ENCODE measurements at regions not wholly inside any gene's neighbourhood (a gene's known extent, or its start where the extent isn't known, plus 50 kb on each side); places are given as distances from the start of the nearest gene placed in this dataset.

DNA sequence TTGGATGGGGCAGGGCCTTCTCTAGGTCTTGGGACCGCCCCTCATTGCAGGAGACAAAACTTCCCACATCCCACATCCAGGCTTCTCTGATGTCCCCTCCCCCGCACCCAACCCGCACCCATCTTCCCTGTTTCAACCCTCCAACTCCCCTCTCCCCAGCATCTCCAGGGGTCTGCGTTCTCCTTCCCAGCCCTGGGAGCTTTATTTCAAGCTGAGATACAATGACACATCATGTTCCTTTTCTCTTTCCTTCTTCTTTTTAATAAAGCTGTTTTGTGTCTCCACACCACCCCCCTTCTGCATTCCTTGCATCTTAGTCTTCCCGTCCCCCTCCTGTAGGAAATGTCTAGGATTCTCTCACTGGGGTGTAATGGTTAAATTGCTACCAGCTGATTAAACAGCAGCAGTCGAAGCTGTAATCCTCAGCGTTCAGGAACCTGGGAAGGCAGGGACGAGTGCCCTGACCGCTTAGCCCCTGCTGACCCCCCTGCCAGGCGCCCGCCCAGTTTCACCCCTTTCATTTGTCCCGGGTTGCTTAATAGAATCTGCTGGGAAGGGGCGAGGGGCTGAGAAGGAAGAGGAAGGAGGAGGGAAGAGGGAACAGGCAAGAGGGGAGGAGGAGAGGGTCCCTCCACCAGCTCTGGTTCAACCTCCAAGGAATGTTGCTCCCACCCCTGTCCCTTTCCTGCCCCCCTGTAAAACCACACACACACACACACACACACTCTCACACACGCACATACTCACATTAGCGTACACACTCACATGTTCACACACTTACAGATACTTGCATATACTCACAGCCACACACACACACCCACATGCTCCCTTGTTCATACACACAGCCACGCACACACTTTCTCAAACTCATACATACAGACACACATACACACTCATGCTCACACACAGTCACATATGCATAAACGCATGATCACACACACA is 104.5 kb upstream of the MED13L start:
- DNase-seq (ENCODE audit: low read depth), result peak; percentile 94

DNA sequence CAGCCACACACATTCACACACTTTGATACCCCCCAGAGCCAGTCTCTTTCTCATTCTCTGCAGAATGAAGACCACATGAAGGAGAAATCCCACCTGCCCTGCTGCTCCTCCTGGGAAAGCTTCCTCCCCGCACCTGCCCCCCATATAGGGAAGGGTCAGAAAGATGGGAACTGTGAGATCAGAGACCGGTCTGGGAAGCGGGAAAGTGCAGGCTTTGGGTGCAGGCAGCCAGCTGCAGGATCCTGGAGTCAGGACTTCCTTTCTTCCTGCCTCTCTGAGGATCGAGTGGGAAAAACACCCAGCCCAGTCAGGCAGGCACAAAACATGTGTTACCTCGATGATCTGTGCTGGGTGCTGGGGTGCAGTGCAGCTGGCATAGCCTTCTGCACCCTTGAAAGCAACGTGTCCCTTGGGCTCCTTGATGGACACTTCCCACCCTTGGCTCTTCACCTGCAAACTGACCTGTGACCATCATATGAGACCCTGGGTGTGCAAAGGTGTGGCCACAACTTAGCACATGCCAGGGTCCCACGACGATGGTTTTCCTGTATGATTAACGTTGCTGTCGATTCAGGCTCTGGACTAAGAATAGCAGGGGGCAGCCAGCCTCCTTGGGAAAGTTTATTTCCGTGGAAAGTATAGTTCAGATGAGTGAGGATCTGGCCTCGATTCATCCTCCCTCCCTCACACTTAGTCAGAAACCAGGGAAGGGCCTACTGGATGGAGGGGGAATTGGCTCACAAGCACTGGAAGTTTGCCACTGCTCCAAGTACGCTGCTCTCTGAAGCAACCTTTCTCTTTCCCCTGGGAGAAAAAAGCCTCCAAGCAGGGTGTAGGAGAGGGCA is 105.4 kb upstream of the MED13L start:
- peak; percentile 94 for DNase-seq (ENCODE audit: low read depth)

DNA sequence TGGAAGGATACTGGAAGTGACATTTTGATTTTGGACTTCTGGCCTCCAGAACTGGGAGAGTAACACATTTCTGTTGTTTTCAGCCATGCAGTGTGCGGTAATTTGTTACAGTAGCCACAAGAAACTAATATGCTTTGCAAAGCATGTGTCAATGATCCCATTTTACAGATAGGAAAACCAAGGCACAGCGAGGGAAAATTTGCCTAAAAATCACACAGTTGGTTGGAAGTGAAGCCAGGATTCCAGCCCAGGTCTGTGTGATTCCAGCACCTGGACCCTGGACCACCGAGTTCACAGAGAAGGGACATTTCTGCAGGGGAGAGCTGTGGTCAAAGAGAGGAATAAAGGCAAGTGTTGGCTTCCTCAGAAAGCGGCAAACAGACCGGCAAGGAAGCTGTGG is 106.7 kb upstream of the MED13L start:
- no peak for DNase-seq (ENCODE audit: low read depth)

DNA sequence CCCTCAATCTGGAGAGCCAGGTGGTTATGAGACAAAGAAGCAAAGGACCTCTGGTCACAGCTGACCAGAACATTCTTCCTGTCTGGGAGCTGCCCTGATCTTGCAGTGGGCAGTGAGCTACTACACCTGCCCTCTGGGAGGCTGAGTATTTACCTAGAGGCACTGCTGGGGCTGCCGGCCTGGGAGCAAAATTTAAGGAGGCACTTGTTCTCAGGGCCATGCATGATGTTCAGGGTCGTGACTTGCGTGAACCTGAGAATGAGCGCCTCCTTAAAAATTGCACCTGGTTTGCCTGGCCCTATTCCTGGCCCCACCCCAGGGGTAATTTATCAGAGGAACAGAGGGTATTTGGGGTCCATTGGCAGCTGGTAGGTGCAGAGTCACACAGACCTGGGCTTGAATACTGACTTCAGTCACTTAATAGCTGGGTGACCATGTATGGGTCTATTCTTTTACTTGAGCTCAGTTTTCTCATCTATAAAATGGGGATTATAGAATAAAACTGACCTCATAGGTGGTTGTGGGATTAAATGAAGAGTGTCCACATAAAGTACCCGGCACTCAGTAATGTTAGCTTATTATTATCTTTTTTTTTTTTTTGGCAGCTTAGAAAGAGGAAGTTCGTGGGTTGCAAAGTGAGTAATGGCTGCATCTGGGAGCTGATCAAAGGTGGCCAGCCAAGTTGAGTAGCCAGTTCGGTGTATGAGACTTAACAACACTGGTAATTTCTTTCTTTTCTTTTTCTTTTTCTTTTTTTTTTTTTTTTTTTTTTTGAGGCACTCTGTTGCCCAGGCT is 107.4 kb upstream of the MED13L start:
- peak; percentile 64 for DNase-seq (ENCODE audit: low read depth)

DNA sequence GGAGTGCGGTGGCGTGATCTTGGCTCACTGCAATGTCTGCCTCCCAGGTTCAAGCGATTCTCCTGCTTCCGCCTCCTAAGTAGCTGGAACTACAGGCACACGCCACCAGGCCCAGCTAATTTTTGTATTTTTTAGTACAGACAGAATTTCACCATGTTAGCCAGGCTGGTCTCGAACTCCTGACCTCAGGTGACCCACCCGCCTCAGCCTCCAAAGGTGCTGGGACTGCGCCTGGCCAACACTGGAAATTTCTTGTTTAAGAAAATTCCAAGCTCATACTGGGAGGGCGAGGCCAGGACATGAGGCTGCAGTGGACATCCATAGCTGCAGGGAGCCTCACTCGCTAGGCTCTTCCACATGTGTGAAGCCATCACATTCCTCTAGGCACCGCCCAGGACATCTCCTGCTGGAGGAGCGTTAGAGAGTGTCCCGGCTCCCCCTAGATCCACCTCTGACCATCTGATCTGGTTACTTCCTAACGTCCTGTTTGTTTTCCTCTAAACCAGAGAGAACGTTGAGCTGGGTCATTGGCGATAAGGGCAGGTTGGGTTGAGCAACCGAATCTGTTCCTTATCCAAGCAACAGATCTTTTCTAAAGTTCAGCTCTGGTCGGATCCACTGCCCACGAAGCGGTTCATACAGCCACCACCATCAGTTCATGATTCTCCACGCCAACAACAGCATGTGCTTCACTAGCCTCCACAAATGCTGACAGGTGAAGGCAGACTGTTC is 108.2 kb upstream of the MED13L start:
- no peak for DNase-seq (ENCODE audit: low read depth)

DNA sequence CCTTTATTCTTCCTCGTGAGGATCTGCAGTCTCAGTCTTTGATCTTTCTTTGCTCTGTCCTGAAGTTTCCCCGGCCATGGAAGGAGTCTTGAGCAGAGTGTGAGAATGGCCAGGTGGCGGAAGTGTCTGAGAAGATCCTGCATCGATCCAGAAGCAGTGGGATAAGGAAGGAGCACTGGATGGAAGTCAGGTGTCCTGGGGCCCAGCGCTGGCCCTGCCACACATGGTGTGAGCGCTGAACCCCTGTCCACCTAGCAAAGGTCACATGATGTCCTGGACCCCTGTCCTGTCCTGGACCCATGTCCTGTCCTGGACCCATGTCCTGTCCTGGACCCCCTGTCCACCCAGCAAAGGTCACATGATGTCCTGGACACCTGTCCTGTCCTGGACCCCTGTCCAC is 111.8 kb upstream of the MED13L start:
- DNase-seq (ENCODE audit: low read depth), result no peak

DNA sequence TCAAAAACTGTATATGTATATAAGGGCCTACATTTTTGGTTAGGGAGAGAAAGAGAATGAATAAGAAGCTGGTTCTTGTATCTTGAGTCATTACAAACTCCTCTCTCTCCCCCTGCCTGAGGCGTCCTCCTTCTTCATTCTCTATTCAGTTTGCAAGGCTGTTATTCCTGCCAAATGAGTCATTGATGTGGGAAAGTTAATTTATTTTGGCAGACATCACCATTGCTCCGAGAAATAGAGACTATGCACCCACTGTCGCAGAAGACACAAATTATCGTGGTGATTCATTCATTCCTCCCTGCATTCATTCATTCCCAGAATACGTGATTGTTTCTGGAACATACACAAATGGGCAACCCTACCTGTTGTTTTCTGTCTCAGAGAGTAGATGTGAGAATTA is 112.5 kb upstream of the MED13L start:
- peak; percentile 92 for DNase-seq (ENCODE audit: low read depth)

DNA sequence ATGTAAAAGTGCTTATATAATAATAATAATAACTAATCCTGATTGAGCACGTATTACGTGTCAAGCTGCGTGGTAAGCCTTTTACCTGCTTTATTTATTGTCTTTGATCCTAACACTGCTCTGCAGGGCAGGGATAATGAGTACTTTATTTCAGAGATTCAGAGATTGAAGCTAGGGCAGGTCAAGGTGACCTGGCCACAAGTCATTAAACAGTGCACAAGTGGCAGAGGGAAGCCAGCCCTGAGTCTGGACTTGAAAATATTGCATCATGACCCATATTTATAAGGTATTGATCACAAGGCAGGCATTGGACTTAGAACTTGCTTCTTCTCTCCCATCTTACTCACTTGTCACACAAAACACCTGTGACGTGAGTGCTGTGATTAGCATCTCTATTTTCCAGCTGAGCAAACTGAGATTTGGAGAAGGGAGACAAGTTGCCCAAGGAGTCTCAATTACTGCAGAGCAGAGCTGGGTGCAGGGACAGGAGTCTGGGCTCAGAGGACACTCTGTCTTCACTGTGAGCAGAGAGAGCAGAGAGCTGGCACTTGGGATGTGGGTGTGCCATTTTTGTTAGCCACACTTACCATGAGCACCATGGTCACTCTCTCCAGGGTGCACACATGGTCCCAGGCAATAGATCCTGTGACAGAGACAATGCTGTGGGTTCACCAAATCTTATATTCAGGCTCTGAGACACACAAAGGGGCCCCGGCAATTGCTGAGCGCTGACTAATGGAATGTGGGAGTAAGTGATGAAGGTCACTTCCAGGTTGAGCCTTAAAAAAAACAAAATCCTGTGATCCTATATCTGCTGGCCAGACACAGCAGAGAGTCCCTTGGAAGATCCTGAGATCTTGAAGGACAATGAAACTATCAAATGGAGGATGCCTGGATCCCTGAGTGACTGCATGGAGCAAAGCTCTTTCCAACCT is 113.2 kb upstream of the MED13L start:
- no peak for DNase-seq (ENCODE audit: low read depth)

DNA sequence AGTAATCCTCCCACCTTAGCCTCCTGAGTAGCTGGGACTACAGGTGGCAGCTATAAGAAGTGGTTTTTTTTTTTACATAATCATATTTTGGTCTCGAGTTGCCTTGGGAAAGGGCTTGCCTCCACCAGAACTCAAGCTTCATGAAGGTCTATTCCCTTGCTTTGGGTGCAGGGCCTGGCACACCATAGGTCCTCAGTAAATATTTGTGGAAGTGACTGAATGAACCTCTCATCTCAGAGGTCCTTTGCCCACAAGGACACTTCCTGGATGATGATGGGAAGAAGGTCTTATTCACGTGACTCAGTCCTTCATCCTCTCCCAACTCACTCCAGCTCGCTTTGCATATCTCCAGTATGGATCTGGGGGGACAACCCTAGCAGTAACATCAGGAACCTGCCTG is 114.0 kb upstream of the MED13L start:
- no peak for DNase-seq (ENCODE audit: low read depth)

DNA sequence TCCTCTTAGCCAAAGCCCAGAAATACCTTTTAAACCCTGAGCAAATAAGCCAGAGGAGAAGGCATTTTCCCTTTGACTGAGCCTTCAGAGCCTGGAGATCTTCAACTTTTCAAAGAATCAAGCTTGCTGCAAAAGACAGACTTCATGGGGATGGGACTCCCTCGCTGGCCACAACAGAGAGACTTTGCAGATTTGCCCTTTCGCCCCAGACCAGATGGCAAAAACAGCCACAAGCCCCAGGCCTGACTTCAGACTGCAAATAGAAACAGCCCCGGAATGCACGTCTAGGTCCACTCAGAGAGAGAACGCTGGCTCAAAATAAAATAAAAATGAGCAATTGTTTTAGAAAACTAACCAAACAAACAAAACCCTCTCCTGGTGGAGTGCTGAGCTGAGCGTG is 114.6 kb upstream of the MED13L start:
- no peak for DNase-seq (ENCODE audit: low read depth)

DNA sequence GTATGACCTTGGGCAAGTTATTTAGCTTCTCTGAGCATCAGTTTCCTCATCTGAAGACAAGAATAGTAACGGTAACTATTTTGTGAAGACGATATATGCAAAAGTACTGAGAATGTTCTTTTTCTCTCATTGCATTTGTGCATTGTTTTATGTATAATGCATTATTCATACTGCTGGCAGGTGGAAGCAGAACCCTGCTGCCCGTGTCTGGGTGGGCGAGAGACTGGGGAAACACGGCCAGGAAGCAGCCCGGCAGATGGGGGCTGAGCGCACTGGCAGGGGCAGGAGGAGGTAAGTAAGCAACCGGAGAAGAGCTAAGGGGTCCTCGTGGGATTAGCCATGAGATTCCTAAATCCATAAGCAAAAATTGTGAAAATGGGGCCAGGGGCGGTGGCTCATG is 115.8 kb upstream of the MED13L start:
- DNase-seq (ENCODE audit: low read depth), result no peak

DNA sequence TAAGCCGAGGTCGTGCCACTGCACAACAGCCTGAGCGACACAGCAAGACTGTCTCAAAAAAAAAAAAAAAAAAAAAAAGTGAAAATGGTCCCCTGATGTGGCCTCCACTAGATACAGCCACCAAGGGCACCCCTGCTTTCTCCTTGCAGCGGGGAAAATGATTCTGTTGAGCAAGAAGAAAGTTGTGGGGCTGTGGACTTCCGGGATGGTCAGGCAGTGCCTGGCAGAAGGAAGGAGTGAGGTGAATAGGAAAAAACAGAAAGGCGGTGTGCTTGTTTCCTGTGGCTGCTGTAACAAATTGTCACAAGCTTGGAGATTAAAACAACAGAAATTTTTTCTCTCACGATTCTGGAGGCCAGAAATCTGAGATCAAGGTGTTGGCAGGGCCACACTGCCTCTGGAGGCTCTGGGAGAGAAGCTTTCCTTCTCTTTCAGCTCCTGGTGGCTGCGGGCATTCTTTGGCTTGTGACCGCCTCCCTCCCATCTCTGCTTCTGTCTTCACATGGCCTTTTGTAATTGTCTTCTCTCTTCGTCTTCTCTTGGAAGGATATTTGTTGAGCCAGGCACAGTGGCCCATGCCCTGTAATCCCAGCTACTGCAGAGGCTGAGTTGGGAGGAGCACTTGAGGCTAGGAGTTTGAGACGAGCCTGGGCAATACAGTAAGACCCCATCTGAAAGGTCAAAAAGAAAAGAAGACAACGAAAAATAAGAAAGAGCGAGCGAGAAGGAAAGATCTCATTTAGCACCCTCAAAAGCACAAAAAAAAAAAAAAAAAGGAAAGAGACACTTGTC is 116.6 kb upstream of the MED13L start:
- no peak for DNase-seq (ENCODE audit: low read depth)

DNA sequence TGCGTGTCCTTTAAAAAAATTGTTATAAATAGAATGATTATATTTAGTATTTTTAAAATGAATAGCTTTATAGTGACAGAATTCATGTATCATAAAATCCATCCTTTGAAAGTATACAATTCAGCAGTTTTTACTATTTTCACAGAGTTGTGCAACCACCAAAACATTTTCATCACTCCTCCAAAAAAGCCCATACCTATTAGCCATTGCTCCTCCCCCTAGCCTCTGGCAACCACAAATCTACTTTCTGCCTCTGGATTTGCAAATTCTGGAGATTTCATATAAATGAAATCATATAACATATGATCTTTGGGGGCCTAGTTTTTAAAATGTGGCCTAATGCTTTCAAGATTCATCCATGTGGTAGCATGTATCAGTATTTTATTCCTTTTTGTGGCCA is 117.9 kb upstream of the MED13L start:
- DNase-seq (ENCODE audit: low read depth), result no peak

DNA sequence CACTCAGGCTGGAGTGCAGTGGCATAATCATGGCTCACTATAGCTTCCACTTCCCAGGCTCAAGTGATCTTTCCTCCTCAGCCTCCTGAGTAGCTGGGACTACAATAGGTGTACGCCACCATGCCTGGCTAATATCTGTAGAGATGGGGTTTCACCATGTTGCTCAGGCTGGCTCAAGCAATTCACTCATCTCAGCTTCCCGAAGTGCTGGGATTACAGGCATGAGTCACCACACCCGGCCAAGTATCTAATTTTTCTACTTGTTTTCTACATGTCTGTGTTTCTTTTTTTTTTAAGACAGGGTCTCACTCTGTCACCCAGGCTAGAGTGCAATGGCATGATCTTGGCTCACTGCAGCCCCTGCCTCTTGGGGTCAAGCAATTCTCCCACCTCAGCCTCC is 119.7 kb upstream of the MED13L start:
- peak; percentile 47 for DNase-seq (ENCODE audit: low read depth)

DNA sequence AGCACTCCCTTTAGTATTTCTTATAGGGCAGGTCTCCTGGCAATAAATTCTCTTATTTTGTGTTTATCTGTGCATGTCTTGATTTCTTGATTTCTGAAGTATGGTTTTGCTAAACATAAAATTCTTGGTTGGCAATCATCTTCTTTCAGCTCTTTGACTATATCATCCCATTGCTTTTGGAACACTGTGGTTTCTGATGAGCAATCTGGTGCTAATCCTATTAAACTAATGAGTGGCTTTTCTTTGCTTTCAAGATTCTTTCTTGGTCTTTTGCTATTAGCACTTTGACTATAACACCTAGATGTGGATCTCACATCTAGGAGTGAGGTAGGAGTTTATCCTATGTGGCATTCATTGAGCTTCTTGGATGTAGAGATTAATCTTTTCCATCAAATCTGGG is 120.7 kb upstream of the MED13L start:
- DNase-seq (ENCODE audit: low read depth), result no peak

DNA sequence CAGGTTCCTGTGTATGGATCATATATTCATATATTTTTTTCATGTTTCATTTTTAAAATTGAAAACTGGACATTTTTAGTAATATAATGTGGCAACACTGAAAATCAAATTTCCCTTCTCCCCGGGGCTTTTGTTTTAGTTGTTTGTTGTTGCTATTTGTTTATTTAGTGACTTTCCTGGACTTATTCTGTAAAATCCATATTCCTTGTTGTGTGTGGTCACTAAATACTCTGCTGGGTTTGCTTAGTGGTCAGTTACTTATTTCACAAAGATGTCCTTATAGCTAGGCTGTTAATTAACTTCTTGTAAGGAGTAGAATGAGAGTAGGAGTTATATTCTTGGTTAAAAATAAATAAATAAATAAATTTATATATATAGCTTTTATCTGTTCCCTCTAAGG is 121.6 kb upstream of the MED13L start:
- no peak for DNase-seq (ENCODE audit: low read depth)

DNA sequence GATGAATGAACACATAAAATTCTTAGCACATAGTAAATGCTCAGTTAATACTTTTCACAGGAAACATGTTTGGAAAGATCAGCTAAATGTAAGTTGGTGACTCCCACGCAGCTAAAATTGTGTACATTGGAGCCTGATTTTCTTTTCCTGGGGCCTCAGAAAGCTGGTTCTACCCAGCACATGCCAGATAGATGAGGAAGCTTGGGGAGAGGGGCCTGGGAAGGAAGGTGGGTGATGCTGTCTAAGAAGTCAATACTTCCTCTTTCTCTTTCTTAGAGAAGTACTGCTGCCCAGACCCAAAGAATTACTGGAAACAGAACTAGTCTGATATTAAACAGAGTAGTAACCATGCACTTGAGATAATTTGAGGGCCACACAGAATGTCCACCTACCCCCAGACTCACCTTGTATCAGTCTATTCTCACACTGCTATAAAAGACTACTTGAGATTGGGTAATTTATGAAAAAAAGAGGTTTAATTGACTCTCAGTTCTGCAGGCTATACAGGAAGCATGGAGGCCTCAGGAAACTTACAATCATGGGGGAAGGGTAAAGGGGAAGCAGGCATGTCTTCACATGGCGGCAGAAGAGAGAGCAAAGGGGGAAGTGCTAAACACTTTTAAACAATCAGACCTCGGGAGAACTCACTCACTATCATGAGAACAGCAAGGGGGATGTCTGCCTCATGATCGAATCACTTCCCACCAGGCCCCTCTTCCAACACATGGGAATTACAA is 123.3 kb upstream of the MED13L start:
- DNase-seq (ENCODE audit: low read depth), result no peak

DNA sequence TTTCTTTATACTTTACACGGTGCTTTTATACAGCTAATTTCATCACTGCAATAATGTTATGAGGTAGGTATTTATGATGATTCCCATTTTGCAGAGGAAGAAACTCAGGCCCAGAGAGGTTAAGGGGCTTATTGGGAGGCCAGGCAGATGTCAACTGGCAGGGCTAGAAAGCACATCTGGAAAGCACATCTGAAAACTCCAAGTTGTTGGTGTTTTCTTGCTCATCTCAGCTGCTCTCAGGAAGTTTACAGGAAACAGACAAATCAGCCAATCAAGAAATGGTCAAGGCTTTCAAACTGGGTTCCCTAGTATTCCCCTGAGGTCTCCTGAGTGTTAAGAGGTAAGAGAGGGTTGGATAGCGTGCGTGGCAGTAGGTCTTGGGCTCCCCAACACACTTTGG is 124.1 kb upstream of the MED13L start:
- DNase-seq (ENCODE audit: low read depth), result no peak

Measured in Daoy (cell line).